Right lobe of liver (tissue), 6 donors: ENCODE measurements at regions not wholly inside any gene's neighbourhood (a gene's known extent, or its start where the extent isn't known, plus 50 kb on each side); places are given as distances from the start of the nearest gene placed in this dataset.

ENCODE experiments used
- ATAC-seq, 4 donors: fragments of 200-7000 bp; cut with Tn5 transposase; one replicate each; pipeline ENCODE4 v1.9.1; 2020; ENCODE audit warnings: mild to moderate bottlenecking in 4 of 4, moderate library complexity in 4 of 4
- DNase-seq, 3 donors: peaks; one replicate each; pipeline ENCODE4 v3.0.0-alpha.2; 2020
- H3K27ac ChIP-seq, 3 donors: fragments of 200-600 bp; one replicate each; pipeline ENCODE4 v1.8.0; 2022
- H3K27me3 ChIP-seq, 2 donors: fragments of 200-600 bp; one replicate each; pipeline ENCODE4 v1.8.0; 2022
- H3K36me3 ChIP-seq, 4 donors: fragments of 200-600 bp; sonication (generic) in 1 of 4; one replicate each; pipeline versions ENCODE4 v1.5.1 to v1.8.0; 2017 to 2022; ENCODE audit warnings: control low read depth in 1 of 4
- H3K4me1 ChIP-seq, 4 donors: fragments of 200-600 bp; sonication (generic) in 1 of 4; one replicate each; pipeline versions ENCODE4 v1.5.1 to v1.8.0; 2017 to 2022; ENCODE audit warnings: control low read depth in 1 of 4
- H3K4me3 ChIP-seq, 3 donors: fragments of 200-600 bp; one replicate each; pipeline ENCODE4 v1.8.0; 2022
- H3K9me3 ChIP-seq, 4 donors: fragments of 200-600 bp; sonication (generic) in 1 of 4; one replicate each; pipeline versions ENCODE4 v1.5.1 to v1.8.0; 2017 to 2022; ENCODE audit warnings: control low read depth in 1 of 4
- CTCF ChIP-seq, 4 donors: fragments of 200-600 bp in 3 of 4; fragments of 450-650 bp in 1 of 4; IDR thresholded peaks; one replicate each; pipeline versions ENCODE4 v1.5.1 to v1.8.0; 2016 to 2022; ENCODE audit warnings: antibody characterized with exemption in 4 of 4, mild to moderate bottlenecking in 2 of 4
- POLR2A ChIP-seq: fragments of 450-650 bp; IDR thresholded peaks from one replicate; pipeline ENCODE4 v1.6.1; 2017; ENCODE audit warnings: antibody characterized with exemption, mild to moderate bottlenecking
- WGBS: methylation state at CpG from one replicate; pipeline ENCODE4 v1.1.6; 2018; ENCODE audit warnings: low coverage, low lambda C conversion rate; ENCODE audit not compliant: insufficient coverage; ENCODE audit errors: missing lambda C conversion rate; 5-methylcytosine and 5-hydroxymethylcytosine counted together
- intact Hi-C, 2 donors: fragments of 100-400 bp; cut with DNase I; formaldehyde crosslinking; loops; one replicate each; pipeline versions ENCODE4 v1.11.2 to v1.14.1; 2022
- donor health status: DM: no; HTN: yes; CAD: no.
- donor health status: DM: no; HTN: no; CAD: no.
- donor health status: DM: no; HTN: no; CAD: no.
- donor health status: DM: no; HTN: yes; CAD: no.
- donor health status: DM: no; HTN: yes; CAD: no.

- TF ChIP-seq POLR2A (no peak), CTCF (IDR thresholded peaks at IDR 0.05) (no peak)
- H3K4me1 ChIP-seq: no peaks in the 10 kb centered on the region
- DNase-seq (no peak), ATAC-seq (no peak)
- WGBS: 71% methylated on average over 5 of the region's 5 CpGs
- no peaks in the 10 kb centered on the region for H3K9me3 ChIP-seq
- H3K36me3 ChIP-seq: no peaks in the 10 kb centered on the region
- no peaks in the 10 kb centered on the region for H3K27me3 ChIP-seq
- H3K27ac ChIP-seq: no peak overlapping the region
- intact Hi-C loops: loop anchor here in 1 of 2 donors (10.0 kb wide), 1 partner anchor 54 kb away; no protein-coding TSS in a partner anchor
- H3K4me3 ChIP-seq: no peak overlapping the region
These were observed 77.6 kb upstream of the ALDH1A1 start for GRCh38 chr9:73030370-73031030.

GRCh38 chr9:73029346-73029745, 76.5 kb upstream of the ALDH1A1 start:
- intact Hi-C loops: no loop called here
- no peaks in the 10 kb centered on the region for H3K27me3 ChIP-seq
- ATAC-seq: no peak

GRCh38 chr9:73026375-73026774, 73.5 kb upstream of the ALDH1A1 start:
- no peaks in the 10 kb centered on the region for H3K27me3 ChIP-seq
- intact Hi-C loops: no loop called here
- DNase-seq (no peak), ATAC-seq (no peak)
- TF ChIP-seq CTCF (IDR thresholded peaks at IDR 0.05) (no peak), POLR2A (no peak)
- H3K27ac ChIP-seq: no peak overlapping the region
- no peaks in the 10 kb centered on the region for H3K4me1 ChIP-seq
- H3K9me3 ChIP-seq: no peaks in the 10 kb centered on the region
- 70% methylated on average over 1 of the region's 5 CpGs for WGBS
- H3K4me3 ChIP-seq: no peak overlapping the region
- no peaks in the 10 kb centered on the region for H3K36me3 ChIP-seq

More at GRCh38 chr9:73029346-73029745, 76.5 kb upstream of the ALDH1A1 start:
- Histone ChIP-seq H3K4me1 (no peaks in the 10 kb centered on the region), H3K36me3 (no peaks in the 10 kb centered on the region), H3K9me3 (no peaks in the 10 kb centered on the region), H3K4me3 (no peak overlapping the region), H3K27ac (no peak overlapping the region)
- TF ChIP-seq CTCF (IDR thresholded peaks at IDR 0.05): no peak
- no peak for DNase-seq

GRCh38 chr9:73024601-73025034, 71.8 kb upstream of the ALDH1A1 start:
- intact Hi-C loops: no loop called here
- H3K4me3 ChIP-seq: no peak overlapping the region
- 98% methylated on average over 6 of the region's 6 CpGs for WGBS
- TF ChIP-seq CTCF (IDR thresholded peaks at IDR 0.05): no peak
- no peak for TF ChIP-seq POLR2A
- no peaks in the 10 kb centered on the region for H3K9me3 ChIP-seq
- no peak overlapping the region for H3K27ac ChIP-seq
- no peak for DNase-seq
- no peak for ATAC-seq
- no peaks in the 10 kb centered on the region for H3K36me3 ChIP-seq
- H3K4me1 ChIP-seq: no peaks in the 10 kb centered on the region
- no peaks in the 10 kb centered on the region for H3K27me3 ChIP-seq
